GM18519 (cell line): ENCODE measurements at regions not wholly inside any gene's neighbourhood (a gene's known extent, or its start where the extent isn't known, plus 50 kb on each side); places are given as distances from the start of the nearest gene placed in this dataset.
"Not testable (repeated sequence)": the region's sequence is repeated elsewhere in the genome, so short reads cannot be mapped to it uniquely, and the experiment has no call there.

ENCODE experiments used
- ATAC-seq: cut with Tn5 transposase; IDR thresholded peaks from one replicate; pipeline ENCODE4 v1.9.1; 2021; ENCODE audit warnings: mild to moderate bottlenecking, moderate library complexity; ENCODE audit not compliant: unreplicated experiment, low FRiP score

DNA sequence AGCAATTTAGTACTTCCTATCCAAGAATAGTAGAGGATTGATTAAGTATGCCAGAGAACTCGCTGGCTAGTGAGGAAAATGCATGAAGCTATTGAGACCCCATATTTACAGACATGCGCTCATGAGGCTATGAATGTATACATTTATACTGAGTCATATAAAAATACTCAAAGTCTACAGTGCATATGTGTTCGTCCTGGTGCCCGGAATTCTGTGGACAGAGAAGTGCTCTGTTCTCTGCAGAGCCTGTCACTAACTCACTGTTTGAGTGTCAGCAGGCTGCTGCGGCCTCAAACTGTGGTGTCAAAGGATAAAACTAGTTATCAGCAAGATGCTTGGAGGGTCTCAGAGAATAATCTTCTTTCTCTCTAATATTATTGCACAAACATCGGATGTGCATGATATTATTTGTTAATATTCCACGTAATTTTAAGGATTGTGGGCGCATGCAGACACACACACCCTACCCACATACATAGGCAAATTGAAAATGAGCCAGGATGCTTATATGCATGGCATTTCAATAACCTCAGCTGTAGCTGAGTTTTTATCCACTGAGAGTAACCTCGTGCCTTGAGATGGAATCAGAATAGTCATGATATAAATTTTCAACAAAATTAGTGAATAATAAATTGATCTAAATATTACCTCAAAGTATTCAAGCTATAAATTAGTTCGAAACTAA is 50.0 kb upstream of the TSC22D2 start:
- ATAC-seq = no peak

DNA sequence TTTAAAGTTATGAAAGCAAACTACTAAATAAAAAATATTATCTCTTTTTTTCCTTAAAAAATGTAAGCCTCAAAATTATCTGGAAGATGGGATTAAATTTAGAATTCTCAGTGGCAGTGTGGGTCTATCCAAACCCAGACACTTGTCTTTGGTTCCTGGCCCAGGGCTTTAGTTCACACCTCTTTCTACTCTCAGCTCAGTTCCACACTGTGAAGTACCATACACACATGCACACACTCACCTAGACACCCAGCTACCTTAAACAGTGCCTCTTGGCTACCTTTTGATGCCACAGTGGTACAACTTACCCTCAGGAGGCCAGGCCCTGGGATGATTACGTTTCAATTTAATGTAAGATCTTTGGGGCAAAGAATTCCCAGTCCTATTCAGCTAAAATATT is 51.0 kb upstream of the TSC22D2 start:
- ATAC-seq = no peak

DNA sequence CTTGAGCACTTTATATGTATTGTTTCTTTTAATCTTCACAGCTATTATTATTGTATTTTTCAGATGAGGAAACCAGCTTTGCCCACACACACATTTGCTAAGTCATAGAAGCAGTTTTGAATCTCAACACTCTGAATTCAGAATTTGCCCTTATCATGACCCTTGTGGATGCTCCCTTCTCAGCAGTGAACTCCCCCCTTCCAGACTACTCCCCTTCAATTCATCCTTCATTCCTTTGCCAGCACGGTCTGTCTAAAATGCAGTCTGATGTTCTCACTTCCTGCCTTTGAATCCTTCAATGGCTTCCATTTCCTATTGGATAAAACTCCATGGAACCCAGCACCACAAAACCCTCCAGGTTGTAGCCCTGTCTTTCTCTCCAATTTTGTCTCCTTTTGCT is 52.5 kb upstream of the TSC22D2 start:
- ATAC-seq = no peak

DNA sequence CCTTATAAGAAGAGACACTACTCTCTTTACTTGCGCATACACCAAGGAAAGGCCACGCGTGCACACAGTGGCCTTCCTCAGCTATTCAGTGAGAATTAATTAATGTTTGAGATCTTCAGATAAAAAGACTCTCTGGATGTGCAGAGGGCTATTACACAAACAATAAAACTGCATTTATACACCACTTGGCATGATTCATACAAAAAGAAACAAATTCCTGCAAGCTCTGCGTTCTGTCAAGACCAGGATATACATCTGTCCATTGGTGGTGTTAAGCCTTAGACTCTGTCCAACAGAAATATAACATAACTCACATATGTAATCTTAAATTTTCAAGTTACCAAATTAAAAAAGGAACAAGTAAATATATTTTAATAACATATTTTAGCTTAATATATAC is 55.2 kb upstream of the TSC22D2 start:
- no peak for ATAC-seq

DNA sequence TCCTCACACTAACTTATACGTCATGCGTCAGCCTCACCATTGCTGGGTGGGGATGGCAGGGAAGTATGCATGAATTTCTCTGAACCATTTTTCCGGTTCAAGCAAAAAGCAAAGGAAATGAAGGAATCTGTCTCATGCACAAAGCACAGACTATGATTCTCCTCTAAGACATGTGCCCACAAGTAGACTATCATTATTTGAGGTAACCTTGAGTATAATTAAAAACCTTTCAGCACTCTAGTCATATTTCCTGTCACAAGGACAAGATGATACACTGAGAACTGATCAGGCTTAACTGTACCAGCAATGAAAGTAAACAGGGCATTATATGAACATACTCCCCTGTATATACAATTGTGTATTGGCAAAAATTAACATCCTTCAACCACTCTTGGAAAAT is 56.7 kb upstream of the TSC22D2 start:
- ATAC-seq = no peak

DNA sequence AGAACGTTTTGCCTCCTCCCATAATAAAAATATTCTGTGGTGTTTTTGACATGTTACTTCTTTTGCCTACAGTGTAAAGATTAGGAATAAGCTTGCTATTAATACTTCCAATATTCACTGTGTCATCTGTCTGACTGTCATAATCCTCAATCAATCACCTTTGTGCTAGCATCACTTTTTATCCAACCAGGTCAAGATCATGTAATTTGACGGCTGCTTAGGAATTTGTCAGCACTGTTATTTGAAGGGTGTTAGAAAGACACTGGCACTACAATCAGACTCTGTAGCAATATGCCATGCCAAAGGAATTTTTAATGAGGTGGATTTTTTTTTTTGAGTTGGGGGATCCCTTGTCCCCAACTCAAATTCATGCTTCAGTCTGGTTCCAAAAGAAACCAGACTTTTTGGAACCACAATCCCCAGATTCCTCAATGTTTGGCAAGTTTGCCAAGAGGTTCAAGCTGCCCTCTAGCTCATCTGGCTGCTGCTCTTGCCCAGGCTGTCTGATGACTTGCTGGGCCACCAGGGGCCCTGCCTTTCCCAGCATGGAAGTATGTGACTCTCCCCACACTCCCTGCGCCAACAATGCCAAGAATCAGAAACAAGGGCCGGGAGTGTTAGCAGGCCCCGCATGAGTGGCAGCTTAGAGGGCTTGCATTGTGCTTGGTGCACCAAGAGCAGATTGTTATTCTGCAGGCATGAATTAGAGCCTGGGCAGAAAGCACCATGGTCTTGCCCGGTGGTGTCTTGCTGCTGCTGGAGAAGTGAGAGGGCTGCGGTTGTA is 58.6 kb upstream of the TSC22D2 start:
- no peak for ATAC-seq

DNA sequence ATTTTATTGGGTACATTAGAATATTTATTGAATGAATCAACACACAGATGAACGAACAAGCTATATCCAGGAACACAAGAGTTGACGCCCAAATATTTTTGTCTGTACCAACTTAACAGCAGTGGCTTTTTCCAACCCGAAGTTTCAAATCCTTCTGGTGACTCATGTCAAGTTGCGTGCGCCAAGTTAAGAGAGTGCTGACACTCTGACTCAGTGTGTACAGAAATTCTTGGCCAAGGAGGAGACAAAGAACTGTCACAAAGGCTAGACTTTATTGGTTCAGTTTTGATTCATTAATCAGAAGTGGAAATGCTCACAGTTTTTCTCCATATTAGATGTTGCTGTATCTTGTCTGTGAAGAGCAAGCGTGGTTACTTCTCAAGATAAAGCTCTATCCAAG is 59.6 kb upstream of the TSC22D2 start:
- ATAC-seq = no peak

DNA sequence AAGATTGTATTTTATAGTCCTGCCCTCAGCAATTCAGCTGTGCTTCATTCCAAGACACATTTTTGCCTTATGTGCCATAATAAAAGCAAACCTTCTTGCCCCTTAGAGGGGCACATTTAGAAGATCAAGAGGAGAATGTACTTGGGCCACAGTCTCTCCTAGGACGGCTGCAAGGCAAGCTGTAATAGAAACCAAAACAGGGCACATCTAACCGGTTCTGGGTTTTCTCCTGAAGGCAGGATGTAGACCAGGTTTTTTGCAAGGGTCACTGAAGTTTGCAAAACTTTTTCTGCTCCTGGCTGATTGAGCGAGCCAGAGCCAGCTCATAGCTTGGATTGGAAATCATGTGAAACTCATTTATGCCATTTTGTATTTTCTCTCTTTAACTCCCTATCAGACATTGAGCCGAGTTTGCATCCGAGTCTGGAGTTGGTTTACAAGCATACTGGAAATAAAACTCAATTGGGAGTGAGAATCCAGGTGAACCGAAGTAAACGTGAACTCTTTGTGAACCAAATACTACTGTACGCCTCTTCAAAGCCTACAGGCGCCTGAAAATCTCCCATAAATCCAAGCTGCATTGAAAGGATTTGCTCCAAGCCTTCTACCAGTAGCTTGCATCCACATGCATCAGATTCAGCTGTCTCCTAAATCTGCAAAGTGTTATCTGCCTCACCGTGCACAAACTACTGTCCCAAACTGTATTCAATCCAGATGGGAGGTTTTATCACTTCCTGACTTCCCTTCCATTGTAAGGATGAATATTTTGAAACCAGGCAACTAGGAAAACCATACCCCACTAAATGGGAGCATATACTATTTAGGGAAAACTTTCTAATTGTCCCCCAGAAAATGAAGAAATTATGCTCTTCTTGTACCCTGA is 60.9 kb upstream of the TSC22D2 start:
- ATAC-seq = no peak

DNA sequence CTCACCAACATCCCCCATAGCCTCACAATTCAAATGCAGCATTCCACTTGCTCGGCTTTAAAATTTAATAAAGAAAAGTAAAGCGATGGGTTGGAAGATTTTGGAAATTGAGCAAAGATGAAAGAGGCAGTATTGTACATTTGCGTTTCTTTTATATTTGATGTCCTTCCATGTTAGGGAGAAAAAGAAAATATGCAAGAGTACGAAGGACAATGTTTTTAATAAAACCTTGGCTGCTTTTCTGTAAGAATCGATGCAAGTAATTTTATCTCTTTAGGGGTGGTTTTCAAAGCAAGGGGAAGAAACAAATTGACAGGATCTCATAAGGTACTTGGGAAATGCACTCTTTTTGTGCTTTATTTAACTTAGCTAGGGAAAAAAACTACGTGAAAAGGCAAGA is 61.8 kb upstream of the TSC22D2 start:
- ATAC-seq = no peak

DNA sequence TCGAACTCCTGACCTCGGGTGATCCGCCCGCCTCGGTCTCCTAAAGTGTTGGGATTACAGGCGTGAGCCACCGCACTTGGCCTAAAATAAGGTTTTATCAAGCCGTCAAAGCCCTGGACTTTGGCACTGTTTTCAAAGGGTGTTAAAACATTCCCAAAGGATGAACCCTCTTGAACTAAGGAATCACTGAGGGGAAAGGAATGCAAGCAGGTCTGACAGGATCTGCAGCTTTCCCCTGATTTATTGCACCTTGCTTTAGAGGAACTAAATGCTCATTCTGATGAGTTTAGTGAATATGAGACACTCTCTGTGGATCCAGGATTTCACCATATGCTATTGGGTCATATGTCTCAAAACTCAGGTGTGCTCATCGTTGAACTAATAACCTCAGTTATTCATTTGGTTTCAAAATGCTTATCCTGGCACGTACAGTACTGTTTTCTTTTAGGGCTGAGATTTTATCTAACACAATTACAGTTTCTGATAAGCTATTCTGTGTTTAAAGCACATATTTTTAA is 63.0 kb upstream of the TSC22D2 start:
- no peak for ATAC-seq

DNA sequence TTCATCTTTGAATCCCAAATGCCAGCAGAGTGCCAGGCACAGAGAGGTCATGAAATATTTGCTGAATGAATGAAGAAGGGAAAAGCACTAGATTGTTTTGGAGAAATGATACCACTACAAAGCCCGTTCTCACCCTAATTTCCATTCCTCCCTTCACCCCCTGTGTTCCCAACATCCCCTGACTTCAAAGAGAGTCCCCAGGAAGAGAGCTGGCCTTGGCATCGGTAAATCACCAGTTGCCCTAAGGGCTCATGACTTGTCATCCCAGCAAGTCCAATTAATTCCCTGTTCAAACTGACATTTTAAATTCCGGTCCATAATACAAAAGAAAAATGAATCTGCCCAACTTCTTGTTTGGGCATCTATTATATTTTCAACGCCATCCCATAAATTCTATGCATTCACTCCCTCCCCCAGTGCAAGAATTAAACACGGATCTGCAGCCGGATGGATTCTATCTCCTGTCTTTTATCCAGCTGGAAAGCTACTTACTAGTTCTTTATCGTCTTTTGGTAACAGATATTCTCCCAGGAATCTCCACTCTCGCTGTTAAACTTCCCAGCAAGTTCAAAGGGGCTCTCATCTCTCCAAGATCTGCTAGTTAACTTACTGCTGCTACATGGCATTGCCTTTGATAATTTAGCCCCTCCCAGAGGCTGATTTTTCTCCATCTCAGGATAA is 63.9 kb upstream of the TSC22D2 start:
- no peak for ATAC-seq

DNA sequence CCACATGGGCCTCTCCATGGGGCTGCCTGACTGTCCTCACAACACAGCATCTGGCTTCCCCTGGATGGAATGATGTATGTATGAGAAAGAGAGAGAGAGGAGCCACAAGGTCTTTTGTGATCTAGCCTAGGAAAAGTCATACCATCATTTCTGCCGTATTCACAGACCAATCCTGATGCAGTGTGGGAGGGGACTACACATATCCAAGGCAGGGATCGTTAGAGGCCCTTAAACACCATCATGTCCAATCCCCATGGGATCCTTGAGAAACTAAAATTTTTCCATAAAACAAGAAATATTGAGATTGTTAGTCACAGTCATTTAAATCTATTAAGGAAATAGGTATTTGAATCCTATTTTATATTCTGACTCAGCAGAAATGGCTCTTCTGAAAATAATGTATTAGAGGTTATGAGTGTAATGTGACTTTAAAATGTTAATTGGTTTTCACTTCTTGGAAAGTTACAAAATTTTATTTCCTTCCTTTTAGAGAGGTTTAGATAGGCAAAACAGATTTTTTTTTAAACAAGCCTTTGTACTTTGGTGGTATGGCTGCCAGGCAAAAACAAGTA is 65.1 kb upstream of the TSC22D2 start:
- ATAC-seq = no peak

DNA sequence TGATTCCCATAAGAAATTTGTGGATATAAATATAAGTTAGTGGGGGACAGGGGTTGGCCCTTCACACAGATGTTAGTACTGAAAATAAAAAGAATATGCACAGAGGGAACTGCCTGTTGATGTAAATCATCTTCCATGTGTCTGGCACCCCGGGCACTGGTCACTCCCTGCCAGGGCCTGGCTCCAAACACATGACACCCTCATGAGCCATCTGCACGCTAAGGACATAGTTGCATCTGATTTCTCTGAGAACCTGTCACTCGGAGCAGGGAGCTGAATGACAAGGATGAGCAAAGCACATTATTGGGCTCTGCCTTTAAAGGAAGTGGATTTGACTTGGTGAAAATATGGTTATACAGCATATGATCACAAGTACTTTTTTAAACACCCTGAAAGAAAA is 66.2 kb upstream of the TSC22D2 start:
- no peak for ATAC-seq

DNA sequence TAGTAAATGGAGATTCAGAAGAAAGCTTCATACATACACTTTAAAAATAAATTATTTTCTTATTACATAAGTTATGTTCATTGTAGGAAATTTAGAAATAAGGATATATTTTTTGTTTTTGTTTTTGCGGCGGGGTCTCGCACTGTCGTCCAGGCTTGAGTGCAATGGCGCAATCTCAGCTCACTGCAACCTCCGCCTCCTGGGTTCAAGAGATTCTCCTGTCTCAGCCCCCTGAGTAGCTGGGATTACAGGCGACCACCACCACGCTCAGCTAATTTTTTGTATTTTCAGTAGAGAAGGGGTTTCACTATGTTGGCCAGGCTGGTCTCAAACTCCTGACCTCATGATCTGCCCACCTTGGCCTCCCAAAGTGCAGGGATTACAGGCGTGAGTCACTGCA is 71.7 kb upstream of the TSC22D2 start:
- not testable (repeated sequence) for ATAC-seq

DNA sequence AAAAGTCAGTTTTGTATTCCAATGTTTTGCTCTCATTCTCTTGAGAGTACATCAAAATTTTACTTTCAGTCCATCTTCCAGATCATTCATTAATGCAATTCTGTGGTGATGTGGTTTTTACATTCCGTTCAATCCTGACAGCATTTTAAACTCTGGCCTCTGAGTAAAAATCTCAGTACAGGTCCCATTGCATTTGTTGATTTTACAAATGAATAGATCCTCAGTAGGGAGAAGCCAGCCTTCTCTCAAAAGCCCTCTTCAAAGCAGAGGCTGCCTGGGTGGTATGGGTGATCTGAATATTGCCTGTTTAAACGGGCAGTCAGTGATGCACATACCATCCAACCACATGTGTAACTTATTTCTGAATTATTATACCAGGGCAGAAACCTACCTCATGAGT is 72.5 kb upstream of the TSC22D2 start:
- no peak for ATAC-seq

DNA sequence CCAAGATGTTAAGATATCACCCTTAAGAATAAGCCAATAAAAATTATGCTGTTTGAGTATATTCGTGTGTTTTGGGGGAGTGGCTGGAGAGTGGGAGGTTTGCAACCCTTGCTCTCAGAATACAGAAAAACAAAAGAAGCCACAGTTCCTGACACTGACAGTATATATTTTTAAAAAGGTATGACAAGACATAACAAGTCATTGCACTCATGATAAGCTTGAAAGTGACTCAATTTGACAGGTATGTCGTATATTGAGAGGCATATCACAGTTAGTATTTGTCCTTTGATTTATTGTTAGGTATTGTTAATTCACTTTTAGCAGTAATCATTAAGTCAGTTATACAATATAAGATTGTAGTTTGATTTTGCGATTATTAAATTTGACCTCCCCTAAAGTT is 73.1 kb upstream of the TSC22D2 start:
- no peak for ATAC-seq

DNA sequence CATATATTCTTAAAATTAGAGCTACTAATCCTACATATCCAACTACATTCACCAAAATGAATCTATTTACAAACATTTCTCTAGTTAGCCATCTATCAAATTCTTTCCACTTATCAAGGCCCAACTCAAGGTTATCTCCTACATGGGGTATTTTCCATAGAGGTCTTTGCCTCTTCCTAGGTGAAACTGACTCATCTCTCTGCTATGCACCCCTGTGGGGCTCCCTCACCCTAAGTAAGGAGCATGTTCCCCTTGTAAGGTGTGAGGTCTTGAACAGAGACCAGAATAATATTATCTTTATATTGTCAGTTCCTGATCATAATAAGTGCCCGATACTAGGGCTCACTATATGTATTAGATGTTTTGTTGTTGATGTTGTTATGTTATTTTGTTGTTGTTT is 74.6 kb upstream of the TSC22D2 start:
- no peak for ATAC-seq

DNA sequence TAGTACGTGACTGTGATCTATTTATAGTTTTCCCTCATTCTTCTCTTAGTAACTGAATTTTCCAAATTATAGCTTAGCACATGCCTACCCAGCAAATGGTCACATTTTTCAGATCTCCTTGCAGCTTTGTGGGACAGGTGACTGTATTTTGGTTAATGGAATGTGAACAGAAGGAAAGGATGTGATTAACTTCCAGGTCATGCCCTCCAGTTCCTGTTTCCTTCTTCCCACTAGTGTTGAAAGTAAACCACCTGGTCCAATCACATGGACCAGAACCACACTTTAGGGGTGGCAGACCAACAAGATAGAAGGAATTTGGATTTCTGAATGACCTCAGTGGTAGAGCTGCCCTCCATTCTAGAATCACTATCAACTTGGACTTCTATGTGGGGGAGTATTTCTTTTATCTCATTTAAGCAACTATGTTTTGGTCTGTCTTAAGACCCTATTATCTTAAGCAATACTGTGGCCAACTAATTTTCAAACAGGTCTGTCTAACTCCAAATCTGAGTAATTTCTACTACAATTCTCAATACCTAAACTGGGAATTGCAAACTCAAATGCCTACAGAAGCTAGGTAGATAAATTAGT is 76.0 kb upstream of the TSC22D2 start:
- no peak for ATAC-seq

DNA sequence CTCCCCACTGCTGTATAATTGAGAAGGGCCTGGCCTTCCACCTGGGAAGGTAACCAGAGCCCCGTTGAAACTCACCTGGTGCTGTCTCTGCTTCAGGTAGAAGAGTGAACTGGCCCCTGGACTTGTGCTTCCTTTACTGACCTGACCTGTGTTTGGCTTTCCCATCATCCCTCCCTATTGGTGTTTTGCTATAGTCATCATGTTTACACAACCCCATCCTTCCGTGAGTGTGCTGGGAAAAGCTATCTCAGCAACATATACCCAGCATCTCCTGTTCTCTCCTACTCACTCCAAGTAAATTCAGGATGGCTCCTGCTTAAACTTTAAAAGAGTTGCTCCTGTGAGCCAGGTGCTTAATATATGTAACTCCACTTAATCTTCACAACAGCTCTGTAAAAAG is 77.2 kb upstream of the TSC22D2 start:
- ATAC-seq = no peak

DNA sequence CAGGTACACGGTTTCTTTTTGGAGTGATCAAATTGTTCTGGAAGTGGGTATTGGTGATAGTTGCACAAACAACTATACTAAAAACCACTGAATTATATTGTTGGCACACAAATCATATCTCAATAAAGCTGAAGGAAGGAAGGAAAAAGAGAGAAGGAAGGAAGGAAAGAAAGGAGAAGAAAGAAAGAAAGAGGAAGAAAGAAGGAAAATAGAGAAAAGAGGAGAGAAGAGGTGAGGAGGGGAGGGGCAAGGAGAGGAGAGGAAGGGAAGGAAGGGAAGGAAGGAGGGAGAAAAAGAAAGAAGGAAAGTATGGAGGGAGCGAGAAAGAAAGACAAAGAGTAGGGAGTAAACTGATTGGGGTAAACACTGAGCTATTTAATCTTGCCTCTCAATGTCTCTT is 77.9 kb upstream of the TSC22D2 start:
- no peak for ATAC-seq
